ENCODE measurements at regions not wholly inside any gene's neighbourhood (a gene's known extent, or its start where the extent isn't known, plus 50 kb on each side); places are given as distances from the start of the nearest gene placed in this dataset.

GRCh38 chr1:68332041-68332440 lies 99.7 kb upstream of the WLS start:
- DNase-seq (ENCODE audit: low read depth in 4 of 4, low spot score in 2 of 4), result no peak

- no peak for DNase-seq (ENCODE audit: low read depth in 4 of 4, low spot score in 2 of 4)
Measured at GRCh38 chr1:68331117-68331865, 99.0 kb upstream of the WLS start.

- DNase-seq (ENCODE audit: low read depth in 4 of 4, low spot score in 2 of 4), result no peak
Measured at GRCh38 chr1:68330391-68330790, 98.1 kb upstream of the WLS start.

DNA sequence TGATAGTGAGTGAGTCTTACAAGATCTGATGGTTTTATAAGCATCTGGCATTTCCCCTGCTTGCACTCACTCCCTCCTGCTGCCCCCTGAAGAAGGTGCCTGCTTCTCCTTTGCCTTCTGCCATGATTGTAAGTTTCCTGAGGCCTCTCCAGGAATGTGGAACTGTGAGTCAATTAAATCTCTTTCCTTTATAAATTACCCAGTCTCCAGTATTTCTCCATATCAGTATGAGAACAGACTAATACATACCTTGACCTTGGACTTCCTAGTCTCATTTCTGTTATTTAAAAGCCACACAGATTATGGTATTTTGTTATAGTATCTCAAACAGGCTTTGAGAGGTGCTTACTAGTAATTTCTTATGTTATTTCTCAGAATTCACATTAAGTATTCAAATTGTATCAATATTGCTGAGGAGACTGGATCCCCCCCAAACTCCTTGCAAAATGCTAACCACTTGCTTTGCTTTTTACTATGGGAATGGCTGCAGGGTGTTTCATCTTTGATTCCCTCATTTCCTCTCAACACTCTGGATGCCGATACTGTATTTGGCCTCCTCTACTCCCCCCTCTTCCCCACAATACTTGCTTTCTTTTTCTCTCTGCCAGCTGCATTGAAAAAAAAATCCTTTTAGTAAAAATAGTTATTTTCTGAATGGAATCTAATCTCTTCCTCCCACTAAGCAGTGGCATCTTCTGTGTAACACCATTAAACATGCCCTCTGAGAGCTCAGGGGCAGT lies 96.9 kb upstream of the WLS start:
- DNase-seq (ENCODE audit: low read depth in 4 of 4, low spot score in 2 of 4), result no peak

GRCh38 chr1:68328490-68328889 lies 96.2 kb upstream of the WLS start:
- no peak for DNase-seq (ENCODE audit: low read depth in 4 of 4, low spot score in 2 of 4)

DNA sequence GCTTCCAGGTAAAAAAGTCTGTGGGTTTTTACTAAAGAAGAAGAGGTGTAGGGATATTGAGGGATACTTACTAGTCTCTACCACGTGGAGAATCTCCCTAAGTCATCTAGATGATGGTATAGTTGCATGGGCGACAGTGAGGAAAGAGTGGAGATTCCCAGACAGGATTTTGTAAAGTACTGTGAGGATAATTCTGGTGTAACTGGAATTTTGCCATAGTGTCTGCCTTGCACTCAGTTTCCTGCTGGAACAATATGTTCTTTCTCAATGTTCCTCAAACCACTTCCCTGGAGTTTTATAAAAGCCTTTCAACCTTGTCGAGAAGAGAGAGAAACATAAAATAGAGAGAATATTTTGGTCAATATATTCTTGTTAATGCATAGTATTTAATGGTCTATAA lies 95.1 kb upstream of the WLS start:
- no peak for DNase-seq (ENCODE audit: low read depth in 4 of 4, low spot score in 2 of 4)

- no peak for DNase-seq (ENCODE audit: low read depth in 4 of 4, low spot score in 2 of 4)
Measured at GRCh38 chr1:68326481-68326880, 94.2 kb upstream of the WLS start.

GRCh38 chr1:68324316-68324715 lies 92.0 kb upstream of the WLS start:
- DNase-seq (ENCODE audit: low read depth in 4 of 4, low spot score in 2 of 4), result no peak

DNA sequence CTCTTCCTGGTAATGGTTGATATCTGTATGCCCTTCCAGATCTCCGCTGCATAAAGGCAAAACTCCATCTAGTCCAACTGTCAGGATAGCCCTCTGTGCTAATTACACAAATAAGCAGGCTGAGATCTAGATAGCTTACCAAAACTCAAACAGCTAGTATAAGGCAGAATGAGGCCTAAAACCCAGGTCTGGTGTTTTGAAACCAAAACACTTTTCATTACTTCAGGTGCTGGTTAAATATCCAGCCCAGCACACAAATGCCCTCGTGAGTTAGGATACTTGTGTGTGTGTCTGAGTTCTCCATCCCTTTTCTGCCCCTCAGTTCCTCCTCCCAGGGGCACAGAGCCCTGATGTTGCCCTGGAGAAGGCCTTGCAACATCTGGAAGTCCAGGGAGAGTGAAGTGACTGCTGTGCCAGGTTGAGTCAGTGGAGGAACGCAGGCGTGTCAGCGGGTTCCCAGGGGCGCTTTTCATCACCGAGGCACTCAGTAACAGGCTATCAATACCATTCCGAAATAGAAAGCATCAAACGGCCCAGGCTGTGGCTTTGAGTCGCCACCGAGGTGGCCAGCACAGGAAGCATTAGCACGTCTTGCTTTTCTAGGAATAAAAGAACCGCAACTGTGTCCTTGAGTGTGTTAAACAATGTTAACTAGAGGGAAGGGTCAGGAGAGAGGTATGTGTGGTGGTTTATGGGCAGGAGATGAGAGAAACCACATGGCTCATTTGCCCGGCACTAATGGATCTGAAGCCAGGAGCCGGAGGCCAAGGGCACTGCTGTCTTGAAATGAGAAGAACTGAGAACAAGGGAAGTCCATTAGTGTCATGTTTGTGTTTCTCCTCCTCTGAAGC lies 90.7 kb upstream of the WLS start:
- DNase-seq (ENCODE audit: low read depth in 4 of 4, low spot score in 2 of 4), result no peak

DNA sequence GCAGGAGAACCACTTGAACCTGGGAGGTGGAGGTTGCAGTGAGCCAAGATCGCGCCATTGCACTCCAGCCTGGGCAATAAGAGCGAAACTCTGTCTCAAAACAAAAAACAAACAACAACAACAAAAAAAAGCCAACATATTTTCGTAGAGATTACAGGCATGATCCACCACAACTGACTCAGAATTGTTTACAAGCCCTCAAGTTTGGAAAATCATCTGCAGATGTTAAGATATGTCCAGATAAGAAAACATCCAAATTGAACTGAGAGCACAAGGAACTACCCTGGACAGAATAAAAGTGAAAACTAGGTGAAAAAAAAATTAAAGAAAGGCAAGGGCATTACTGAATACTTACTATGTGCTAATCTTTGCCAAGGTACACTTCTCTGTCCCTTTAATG lies 89.8 kb upstream of the WLS start:
- no peak for DNase-seq (ENCODE audit: low read depth in 4 of 4, low spot score in 2 of 4)

DNA sequence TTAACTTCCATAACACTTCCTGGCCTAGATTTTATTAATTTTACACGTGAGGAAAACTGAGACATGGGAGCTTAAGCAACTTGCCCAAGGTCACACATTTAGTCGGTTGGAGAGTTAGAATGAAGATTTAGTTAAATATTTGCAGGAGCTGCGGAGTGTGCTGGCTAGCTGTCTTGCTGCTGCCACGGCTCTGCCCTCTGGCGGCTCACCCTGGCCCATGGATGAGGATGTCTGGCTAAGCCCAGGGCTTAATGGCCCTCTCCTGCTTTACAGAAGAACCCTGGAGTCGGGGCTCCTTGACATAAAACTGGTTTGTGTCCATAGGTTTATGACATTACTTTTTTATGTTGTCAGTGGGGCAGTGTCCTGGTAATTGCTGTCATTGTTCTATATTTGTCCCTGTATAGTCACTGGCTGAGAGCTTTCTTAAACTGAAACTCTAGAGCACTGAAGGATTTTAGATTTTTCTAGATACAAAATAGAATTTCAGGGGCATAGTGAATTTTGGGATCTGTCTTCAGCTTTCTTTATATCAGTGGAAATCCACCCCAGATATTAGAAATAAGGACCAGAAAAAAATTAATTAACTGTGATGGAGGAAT lies 88.9 kb upstream of the WLS start:
- DNase-seq (ENCODE audit: low read depth in 4 of 4, low spot score in 2 of 4), result peak in 1 of 4 donors; percentile 20

GRCh38 chr1:68320349-68320748 lies 88.0 kb upstream of the WLS start:
- DNase-seq (ENCODE audit: low read depth in 4 of 4, low spot score in 2 of 4), result no peak

DNA sequence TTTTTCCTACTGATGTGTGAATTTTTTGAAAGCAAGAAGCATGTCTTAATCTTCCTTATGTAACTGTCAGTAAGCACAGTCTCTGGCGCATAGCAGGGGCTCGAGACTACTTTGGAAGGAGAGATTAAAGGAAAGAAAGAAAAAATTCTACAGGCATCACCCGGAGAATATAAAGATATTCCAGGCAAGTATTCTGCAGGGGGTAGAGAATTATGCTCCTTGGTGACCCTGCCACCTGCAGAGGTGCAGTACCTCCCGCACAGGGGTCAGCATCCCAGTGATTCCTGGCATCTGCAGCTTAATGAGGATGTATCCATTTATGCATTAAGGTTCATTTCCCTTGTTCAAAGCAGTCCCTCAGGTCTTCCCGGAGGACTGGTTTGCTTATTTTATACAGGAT lies 87.6 kb upstream of the WLS start:
- DNase-seq (ENCODE audit: low read depth in 4 of 4, low spot score in 2 of 4), result no peak

GRCh38 chr1:68317543-68317942 lies 85.2 kb upstream of the WLS start:
- DNase-seq (ENCODE audit: low read depth in 4 of 4, low spot score in 2 of 4), result no peak

GRCh38 chr1:68314151-68314780 lies 81.9 kb upstream of the WLS start:
- no peak for DNase-seq (ENCODE audit: low read depth in 4 of 4, low spot score in 2 of 4)

DNA sequence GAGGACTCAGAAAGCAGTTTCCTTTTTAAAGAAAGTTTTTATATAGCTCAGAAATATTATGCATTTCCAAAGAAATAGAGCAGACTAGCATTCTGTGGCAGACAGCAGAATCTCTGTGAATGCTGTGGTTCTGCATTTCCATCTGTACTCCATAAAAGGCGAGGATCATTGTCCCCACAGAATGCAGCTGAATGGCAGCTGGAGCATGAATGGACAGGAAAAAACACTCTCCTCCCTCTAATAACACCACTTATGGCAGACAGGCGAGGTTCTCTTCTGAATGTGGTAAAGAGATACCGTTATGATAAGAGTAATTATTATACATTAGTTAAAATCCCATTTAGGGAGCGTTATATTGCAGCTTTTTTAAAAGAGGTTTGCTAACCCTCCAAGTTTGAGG lies 81.4 kb upstream of the WLS start:
- no peak for DNase-seq (ENCODE audit: low read depth in 4 of 4, low spot score in 2 of 4)

- DNase-seq (ENCODE audit: low read depth in 4 of 4, low spot score in 2 of 4), result no peak
Measured at GRCh38 chr1:68308034-68308433, 75.7 kb upstream of the WLS start.

DNA sequence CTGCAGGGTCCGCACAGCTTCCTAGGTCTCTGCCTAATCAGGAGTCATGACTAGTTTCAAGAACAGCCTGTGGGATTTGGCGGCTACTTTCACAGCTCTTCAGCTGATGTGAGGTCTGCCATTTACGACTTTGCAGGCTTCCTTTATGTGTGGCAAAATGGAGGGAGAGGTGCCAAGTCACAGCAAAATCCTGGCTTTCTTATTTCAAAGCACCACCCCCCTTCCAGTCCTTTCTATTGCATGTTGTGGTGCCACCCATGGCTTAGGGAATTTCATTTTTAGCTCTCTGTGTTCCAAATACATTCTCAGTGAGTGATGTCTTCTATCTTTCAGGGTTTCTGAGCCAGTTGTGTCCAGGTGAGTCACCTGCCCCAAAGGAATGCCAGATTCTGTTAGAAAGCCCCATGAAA lies 75.1 kb upstream of the WLS start:
- DNase-seq (ENCODE audit: low read depth in 4 of 4, low spot score in 2 of 4), result no peak

- DNase-seq (ENCODE audit: low read depth in 4 of 4, low spot score in 2 of 4), result no peak
Measured at GRCh38 chr1:68301471-68302001, 69.2 kb upstream of the WLS start.

DNA sequence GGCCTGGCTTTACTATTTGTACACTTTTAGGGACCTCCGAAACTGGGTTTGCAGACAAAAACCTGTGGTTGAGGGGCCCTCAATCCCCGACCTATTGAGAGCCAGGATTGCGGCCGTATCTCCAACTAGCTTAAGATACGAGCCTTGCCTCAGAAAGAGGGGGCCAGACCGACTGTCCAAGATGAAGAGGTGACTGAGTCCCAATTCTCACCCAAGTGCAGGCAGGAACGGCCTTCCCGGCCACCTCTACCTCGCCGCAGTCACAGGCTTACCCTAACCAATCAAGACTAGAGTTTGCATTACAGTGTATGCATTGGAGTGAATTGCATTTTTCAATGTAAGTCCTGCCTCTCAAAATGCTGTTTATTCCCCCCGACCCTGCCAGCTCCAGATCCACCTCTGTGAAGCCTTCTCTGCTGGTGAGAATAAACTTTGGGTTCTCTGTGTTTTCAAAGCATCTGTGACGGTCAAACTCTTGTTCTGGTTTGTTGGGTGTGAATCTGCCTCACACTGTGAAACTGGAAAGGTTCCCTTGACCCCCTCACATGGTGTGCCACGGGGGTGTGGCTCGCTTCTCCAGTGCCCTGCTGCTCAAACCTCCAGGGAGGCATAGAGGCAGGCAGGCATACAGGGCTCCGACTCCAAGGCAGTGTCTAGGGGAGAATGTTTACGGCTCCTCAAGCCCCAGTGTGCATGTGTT lies 62.2 kb upstream of the WLS start:
- DNase-seq (ENCODE audit: low read depth in 4 of 4, low spot score in 2 of 4), result no peak

Measured in left renal cortex interstitium (tissue), 4 donors.